ENCODE measurements at regions not wholly inside any gene's neighbourhood (a gene's known extent, or its start where the extent isn't known, plus 50 kb on each side); places are given as distances from the start of the nearest gene placed in this dataset.

GRCh38 chr2:18723219-18723618 lies 133.8 kb upstream of the NT5C1B start:
- DNase-seq (ENCODE audit: low spot score) = no peak

DNA sequence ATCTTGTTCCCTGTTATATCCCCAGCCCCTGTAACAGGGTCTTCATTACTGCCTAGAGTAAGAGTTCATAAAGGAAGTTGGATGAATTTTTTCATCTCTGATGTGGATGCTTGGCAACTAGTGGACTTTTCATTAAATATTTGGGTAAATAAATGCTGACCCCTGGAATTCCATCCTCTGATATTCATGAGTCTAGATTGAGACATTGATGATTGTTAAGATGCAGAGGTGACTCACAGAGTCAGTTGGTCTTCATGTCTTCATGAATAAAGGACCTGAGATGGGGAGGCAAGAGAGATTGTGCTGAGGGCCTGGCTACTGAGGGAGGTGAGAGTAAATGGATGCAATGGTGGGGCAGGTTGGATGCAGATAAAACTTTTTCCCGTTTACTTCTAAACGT lies 132.7 kb upstream of the NT5C1B start:
- DNase-seq (ENCODE audit: low spot score) = no peak

DNA sequence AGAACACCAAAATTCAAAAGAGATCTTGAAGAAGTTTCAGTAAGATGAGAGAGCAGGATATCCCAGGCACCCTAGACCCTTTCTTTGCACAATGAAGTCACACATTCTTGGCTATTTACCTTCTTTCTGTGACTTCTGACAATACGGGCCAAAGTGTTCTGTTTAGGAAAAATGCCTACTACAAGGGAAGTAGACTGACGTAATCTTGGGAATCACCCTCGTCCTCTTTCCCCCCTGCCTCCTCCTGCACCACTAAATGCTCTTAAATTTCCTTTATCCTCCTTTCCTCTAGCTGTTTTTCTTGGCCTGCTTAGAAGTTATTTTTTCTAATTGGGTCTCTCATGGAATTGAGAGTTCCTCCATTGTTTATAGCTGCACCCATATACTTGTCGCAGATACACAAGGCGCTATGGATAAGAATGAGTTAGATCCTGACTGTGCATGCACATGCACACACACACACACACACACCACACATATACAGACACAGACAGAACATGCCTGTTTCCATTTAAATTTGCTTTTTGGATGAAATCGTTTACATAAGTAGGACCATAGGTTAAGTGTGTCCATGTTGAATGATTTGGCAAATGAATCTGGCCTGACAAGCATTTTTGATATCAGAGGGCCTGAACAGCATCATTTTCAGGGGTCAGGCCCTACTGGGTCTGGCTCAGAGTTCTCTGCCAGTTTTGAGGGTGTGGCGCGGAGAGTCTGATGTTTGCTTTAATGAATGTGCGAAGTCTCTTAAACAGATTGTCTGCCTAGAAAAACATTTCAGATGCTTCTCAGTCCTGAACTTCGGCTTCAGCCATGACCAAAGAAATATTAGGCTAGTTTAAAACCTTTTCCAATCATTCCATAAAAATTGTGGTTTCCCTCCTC lies 131.9 kb upstream of the NT5C1B start:
- no peak for DNase-seq (ENCODE audit: low spot score)

DNA sequence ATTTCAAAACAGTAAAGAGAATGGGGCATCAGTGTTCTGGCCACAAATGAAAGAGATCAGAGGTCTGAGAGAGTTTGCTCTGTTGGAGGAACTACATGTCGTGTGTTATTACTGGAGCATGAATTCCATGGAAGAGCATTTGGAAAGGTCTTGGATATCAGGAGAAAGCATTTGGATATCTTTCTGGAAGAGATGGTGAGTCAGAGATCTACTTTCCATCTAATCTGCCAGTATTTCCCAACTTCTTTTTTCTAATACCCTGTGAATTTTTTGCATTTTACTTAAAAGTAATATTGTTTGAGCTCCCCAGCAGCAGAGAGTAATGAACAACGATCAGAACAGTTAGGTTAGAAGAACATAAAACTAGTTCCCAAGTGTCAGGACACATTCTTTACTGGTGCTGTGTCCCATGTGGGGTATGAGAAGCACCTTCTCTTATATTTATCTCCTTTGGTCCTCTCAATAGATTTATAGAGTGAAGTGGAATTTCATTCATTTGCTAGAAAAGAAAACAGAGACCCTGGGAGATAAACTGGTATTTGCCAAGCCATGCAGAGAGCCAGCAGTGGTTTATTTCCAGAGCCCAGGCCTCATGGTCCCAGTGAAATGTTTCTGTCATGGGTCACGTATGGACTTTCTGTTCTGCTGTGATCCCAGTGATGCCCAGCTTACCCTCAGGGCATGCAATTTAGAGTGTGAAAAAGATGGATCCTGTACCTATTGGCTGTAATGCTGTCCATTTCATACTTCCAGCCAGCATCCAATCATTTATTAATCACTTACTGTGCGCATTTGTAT lies 130.8 kb upstream of the NT5C1B start:
- no peak for DNase-seq (ENCODE audit: low spot score)

DNA sequence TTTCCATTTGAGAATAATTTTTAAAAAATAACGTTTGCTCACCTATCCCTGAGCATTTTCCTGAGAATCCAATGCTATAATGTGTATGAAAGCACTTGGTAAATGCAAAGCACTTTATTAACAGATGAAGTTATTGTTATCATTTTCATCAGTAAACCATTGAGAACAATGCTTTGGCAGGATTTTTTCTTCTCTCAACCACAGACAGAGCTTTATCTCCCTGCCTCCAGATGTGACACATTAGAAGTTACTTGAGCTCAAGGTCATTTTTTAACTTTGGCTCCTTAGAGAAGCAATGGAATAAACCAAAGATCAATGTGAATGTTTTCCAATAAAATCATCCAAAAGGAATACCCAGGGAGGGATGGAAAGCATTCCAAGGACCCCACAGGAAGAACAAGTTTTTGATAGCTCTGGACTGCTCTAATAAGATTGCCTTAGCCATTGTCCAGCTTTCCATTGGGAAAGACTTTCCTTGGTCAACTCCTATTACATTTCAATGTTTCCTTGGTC lies 118.9 kb upstream of the NT5C1B start:
- DNase-seq (ENCODE audit: low spot score) = no peak

DNA sequence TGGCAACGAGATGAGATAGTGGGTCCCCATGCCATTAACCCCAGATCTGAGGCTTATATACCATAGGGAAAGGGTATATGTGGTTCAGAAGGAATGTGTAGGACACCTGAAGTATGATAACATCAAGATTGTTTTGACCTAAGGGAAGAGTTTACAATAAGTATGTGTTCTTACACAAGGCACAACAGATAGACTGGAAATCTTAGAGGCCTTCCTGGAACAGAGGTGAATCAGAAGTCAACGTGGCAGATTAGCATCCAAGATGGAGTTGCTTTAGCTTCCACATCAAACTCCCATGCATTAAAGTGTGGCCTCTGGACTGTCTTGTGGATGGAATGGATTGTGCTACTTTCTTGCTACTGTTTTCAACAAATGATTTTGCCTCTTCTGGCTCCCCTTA lies 116.6 kb upstream of the NT5C1B start:
- DNase-seq (ENCODE audit: low spot score) = no peak

DNA sequence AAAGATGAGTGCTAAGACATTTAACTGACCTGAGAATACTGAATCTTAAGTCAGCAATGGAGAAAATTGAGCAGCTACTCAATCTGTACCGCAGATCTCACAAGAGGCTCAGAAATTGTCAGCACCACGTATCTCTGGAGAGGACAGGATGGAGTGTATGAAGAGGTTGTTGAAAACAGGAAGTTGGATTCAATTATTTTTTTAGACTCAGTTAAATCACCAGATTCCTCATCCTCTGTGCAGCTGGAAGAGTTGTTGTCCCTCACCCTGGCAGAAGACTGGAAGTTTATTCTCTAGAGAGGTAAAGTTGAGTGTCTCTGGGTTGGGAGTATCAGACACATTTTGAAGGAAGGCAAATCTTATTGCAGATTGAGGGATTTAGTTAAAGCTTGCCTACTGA lies 114.9 kb upstream of the NT5C1B start:
- DNase-seq (ENCODE audit: low spot score) = no peak

- no peak for DNase-seq (ENCODE audit: low spot score)
Observed at GRCh38 chr2:18703555-18703954, 114.2 kb upstream of the NT5C1B start.

DNA sequence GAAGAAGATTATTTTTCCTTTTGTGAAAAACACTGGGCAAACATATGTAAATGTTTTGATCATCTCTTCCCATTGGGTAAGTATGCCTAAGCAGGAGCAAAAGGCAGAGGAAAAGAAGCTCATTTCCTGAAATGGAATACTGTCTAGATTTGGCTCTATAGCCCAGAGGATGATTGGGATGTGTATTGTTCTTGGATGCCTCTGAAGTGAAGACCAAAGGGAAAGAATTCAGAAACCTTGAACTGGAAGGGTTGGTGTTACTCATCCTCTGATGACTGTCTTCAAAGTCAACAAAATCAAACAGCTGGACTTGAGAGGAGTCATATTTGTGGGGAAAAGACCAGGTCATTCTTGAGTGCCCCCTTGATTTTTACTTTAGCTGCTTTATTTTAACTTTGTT lies 112.6 kb upstream of the NT5C1B start:
- DNase-seq (ENCODE audit: low spot score) = no peak

DNA sequence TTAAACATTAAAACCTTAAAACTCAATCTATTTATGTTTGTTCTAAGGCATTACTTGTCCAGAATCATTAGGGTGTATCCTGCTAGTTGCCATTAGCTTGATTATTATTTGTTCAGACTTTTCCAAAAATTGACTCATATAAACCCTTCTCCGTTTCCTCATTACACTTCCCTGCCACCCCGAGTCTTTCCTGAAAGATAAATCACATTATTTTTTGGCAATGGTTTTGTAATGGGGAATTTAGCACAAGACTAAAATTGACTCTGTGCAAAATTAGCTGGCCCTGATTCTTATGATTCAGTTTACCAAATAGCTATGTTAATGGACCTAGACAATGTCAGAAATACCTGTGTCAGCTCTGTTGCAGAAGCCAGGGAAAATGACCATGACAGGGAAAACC lies 112.2 kb upstream of the NT5C1B start:
- no peak for DNase-seq (ENCODE audit: low spot score)

DNA sequence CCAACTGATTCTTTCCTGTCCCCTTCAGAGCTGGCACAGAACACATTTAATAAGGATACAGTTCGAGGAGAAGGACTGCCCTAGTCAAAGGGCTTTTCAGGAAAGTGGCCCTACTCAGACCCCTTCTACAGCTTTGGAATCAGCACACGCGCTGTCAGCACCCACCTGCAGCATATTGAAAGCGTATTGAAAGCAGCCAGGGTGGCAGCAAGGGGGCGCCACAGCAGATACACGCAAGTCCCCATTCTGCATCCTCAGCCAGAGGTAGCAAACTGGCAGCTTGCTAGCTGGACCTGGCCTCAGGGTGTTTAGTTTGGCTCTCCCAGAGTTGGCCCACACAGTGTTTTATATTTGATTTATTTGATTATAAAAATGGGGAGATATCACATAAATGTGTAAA lies 101.0 kb upstream of the NT5C1B start:
- DNase-seq (ENCODE audit: low spot score) = no peak

DNA sequence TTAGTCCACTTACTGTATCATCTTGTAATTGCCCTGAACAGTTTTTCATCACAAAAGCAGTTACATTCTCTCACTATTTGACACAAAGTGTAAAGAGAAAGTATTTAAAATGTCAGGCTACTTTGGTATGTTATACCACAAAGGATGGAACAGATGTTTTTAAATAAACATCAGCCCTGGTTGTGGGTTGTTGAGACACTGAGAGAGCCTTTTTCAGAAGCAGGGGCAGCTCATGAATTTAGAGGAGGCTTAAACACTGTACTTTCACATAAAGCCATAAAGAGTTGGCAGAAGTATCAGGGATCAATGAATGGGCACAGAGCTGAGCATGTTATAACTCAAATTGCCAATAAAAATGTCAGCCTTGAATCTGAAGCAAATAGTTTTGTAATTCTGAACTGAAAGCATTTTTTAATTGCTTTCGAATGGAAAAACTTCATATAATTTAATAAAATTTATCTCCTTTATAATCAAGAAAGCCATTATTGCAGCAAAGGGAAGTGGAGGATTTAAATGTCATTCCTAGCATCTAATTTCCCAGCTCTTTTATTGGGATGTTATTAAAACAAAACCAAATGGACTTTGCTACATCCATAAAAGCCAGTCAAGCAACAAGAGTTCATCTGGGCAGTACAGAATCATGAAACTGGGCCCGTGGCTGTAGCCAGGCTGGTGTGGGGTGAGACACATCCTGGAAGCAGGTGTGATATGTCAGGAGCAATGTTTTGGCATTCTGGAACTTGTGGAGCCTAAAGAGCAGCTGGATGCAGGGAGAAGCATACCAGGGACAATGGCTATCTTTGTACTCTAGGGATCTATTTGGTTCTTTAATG lies 95.1 kb upstream of the NT5C1B start:
- no peak for DNase-seq (ENCODE audit: low spot score)

DNA sequence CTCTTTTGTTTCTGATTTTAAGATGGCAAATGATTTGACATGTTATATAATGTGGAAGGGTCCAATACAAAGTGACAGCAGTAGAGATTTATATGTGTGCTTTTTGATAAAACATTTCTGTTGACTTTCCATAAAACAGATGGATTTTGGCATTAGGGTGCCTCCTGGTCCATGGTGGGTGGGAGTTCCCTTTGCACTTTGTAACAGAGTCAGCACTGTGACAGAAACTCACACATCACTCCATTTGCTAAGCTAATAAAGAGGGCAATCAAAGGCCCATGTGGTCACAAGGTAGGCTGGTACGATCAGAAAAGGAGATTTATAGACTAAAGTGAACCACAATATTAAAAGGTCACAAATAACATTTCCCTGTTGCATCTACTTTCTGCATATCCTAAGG lies 93.3 kb upstream of the NT5C1B start:
- no peak for DNase-seq (ENCODE audit: low spot score)

GRCh38 chr2:18677280-18677679 lies 87.9 kb upstream of the NT5C1B start:
- no peak for DNase-seq (ENCODE audit: low spot score)

GRCh38 chr2:18674309-18674708 lies 84.9 kb upstream of the NT5C1B start:
- DNase-seq (ENCODE audit: low spot score) = no peak

DNA sequence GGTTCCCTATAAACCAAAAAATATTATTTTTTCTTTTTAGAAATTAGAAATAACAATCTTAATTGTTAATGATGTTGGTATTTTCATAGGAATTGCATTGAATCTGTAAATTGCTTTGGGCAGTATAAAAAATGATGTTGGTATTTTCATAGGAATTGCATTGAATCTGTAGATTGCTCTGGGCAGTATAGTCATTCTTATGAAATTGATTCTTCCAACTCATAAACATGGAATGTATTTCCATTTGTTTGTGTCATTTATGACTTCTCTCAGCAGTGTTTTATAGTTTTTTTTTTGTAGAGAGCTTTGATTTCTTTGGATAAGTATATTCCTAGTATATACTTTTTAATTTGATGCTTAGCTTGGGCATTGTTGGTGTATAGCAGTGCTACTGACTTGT lies 82.0 kb upstream of the NT5C1B start:
- no peak for DNase-seq (ENCODE audit: low spot score)

- no peak for DNase-seq (ENCODE audit: low spot score)
Observed at GRCh38 chr2:18668221-18668620, 78.9 kb upstream of the NT5C1B start.

- DNase-seq (ENCODE audit: low spot score) = no peak
Observed at GRCh38 chr2:18664421-18664820, 75.1 kb upstream of the NT5C1B start.

DNA sequence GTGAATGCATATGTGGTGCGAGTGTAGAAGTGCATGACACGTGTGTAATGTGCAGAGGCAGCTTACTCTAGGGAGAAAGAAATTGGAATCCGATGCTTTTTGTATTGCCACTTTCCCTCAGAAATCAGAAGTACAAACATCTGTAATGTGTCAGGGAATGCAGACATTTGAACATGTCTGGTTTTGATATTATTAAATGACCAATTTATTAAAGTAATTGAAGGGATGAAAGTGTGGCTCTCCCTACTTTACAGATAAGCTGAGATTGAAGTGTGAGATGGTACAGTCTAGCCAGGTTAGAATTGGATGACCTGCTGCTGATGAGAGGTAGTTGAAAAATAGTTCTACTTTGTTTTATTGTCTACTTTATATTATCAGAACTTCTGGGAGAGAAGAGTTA lies 74.5 kb upstream of the NT5C1B start:
- DNase-seq (ENCODE audit: low spot score) = no peak

DNA sequence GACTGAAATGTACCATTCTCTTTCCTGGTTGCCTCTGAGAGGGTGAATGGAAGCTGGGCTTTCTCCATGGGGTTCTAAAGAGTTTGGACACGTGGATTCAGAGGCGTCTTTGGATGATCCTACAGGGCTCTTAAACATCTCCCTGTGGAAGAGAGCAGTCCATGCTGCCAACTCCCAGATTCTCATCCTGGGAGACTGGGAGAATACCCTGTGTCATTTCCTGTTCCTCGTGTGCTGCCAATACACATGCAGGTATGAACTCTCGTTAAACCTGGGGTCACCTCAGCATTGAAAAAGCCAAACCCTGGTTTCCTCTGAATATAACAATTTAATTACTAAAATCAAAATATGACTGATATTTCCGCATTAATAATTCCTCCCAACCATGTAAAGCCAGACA lies 73.3 kb upstream of the NT5C1B start:
- DNase-seq (ENCODE audit: low spot score) = no peak

DNA sequence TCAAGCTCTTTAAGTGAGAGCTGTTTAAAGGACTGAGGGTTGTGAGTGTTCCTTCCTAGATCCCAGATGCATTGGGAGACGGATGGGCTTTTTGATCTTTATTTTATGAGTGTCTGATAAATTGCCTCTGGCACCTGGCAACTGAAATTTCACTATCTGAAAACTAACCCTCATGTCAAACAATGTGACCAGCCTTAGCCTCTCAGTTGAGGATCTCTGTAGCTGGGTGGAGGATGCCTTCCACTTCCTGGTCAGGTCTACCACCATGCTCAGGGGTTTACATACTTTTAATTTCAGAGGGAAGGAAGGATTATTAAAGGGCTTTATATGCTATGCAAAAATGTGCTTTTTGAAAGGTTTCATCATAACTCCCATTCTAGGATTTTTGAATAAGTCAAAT lies 70.5 kb upstream of the NT5C1B start:
- no peak for DNase-seq (ENCODE audit: low spot score)

DNA sequence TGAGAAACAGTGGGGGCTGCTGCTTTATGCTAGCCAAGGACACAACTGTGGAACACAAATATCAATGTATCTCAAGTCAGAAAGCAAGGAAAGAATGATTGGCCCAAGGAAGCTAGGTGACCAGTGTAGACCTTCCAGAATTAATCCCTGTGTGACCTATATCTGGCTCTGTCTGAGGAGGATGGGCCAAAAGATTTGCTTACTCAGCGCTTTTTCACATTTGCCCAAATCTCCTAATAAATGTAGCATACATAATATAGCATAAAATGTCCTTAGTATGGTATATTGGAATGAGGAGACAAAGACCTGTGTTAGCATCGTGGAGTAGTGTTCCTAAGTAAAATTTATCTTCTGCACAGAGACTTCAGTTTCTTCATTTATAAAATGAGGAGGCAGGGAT lies 66.7 kb upstream of the NT5C1B start:
- DNase-seq (ENCODE audit: low spot score) = no peak

Measured in Ammon's horn (tissue), 1 donor.